H7 (cell line): ENCODE measurements at regions not wholly inside any gene's neighbourhood (a gene's known extent, or its start where the extent isn't known, plus 50 kb on each side); places are given as distances from the start of the nearest gene placed in this dataset.

Experiments
- DNase-seq: peaks from one replicate; pipeline ENCODE4 v3.0.0; 2012
- H3K27me3 ChIP-seq: 2 replicates; pipeline ENCODE4 v1.6.0; 2011; ENCODE audit warnings: mild to moderate bottlenecking, low read length; ENCODE audit not compliant: control insufficient read depth, insufficient read depth
- H3K36me3 ChIP-seq: replicated peaks from 2 replicates; pipeline ENCODE4 v1.5.1; 2011; ENCODE audit warnings: low read length; ENCODE audit not compliant: control insufficient read depth, insufficient read depth
- H3K4me3 ChIP-seq: 2 replicates; pipeline ENCODE4 v1.5.1; 2011; ENCODE audit warnings: low read depth, mild to moderate bottlenecking, control low read depth, low read length, moderate library complexity; ENCODE audit not compliant: insufficient read depth

DNA sequence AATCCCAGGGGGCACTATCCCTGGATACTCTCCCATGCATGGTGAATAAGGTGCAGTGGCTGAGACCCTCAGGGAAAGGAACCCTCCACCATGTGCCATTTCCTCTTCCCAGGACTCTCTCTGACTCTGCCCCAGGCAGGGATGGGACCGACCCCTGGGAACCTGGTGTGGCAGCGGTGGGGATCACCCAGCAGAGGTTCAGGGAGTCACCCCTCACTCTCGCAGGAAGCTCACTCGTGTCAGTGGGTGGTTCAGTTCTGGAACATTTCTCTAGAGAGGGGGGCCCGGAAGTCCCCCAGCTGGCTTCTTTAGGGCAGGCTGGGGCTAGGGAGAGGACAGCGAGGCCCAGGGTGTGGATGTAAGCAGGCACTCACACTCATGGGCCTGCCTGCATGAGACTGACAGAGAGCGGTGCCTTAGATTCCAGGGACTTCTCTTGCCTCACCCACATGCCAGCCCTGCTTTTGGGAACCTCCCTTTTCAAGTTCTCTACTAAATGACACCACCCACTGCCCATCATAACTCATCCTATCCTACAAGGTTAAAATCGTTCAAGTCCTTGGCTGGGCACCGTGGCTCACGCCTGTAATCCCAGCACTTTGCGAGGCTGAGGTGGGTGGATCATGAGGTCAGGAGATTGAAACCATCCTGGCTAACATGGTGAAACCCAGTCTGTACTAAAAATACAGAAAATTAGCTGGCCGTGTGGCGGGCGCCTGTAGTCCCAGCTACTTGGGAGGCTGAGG lies 109.7 kb upstream of the SDK2 start:
- DNase-seq: no peak
- Histone ChIP-seq H3K27me3 (no peaks in the 10 kb centered on the region), H3K36me3 (no peaks in the 10 kb centered on the region), H3K4me3 (no peak overlapping the region)

DNA sequence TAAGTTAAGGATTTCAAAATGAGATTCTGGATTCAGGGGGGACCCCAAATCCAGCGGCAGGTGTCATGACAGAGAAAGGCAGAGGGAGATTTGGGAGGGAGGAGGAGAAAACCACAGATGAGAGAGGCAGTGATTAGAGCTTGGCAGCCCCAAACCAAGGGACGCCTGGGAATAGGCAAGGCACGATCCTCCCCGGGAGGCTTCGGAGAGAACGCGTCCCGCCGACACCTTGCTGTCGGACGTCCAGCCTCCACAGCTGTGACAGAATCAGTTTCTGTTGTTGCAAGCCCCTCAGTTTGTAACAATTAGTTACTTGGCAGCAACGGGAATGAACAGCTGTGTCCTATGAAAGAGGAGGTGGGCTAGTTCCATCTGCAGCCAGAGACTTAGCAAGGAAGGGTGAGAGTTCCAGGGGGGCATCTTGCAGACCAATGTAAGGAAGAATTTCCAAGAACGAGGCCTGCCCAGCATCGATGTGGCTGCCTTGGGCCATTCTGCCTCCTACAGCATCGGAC lies 110.7 kb upstream of the SDK2 start:
- no peaks in the 10 kb centered on the region for H3K36me3 ChIP-seq
- no peak overlapping the region for H3K4me3 ChIP-seq
- H3K27me3 ChIP-seq: no peaks in the 10 kb centered on the region
- DNase-seq: no peak

DNA sequence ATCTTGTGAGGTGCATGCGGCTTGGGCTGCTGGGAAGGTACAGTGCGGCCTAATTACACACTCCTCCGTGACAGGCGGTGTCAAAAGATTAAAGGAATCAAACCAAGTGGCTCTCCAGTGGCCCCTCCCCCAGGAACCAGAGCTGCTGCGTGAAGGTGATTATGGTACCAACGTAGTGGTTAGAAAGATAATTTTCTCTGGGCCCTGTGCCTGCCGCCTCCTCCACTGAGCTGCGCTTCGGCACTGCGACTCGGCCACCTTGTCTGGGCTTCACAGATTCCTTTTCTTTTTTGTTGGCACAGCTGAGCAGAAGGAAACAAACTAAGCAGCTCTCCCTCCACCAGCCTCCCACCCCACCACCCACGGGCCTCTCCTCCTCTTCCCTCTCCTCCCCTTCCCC lies 113.2 kb upstream of the SDK2 start:
- DNase-seq: no peak
- no peak overlapping the region for H3K4me3 ChIP-seq
- H3K36me3 ChIP-seq: no peaks in the 10 kb centered on the region
- H3K27me3 ChIP-seq: no peaks in the 10 kb centered on the region; the same call in 1 of the 2 replicates

DNA sequence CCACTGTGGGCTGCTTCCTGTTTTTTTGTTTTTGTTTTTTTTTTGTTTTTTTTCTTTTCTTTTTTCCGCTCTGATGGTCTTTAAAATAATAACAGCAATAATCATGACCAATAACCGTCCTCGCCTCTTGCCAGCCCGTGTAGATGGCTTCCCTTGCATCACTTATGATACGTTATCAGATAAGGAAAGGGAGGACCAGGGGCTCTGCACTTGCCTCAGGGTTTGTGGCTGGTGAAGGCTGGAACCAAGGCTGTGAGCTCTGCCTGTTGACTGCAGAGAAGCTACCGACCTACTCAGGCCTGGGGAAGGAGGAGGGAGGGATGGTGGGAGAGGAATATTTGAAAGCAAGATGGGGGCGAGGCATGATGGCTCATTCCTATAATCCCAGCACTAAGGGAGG lies 114.0 kb upstream of the SDK2 start:
- no peak for DNase-seq
- no peaks in the 10 kb centered on the region for H3K36me3 ChIP-seq

DNA sequence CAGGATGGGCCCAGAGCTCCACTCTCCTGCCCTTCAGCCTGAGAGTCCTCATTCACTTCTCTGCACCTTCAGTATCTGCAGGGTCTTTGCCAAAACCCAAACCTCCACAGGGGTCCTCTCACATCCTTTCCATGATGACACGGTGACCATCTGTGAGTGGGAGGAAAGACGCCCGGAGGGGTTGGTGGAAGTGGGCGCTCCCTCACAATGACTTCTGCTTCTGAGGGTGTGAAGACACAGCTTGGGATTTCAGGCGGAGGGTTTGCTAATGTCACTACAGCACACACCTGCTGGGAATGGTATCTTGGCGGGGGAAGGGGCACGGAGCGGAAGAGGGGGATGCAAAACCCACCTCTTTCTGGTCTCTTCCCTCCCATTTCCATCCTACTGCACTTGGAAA lies 115.1 kb upstream of the SDK2 start:
- DNase-seq: no peak
- Histone ChIP-seq H3K36me3 (no peaks in the 10 kb centered on the region), H3K27me3 (no peaks in the 10 kb centered on the region; the same call in 1 of the 2 replicates), H3K4me3 (no peak overlapping the region)

More for the DNA sequence above, 114.0 kb upstream of the SDK2 start:
- no peaks in the 10 kb centered on the region; the same call in 1 of the 2 replicates for H3K27me3 ChIP-seq
- H3K4me3 ChIP-seq: no peak overlapping the region

DNA sequence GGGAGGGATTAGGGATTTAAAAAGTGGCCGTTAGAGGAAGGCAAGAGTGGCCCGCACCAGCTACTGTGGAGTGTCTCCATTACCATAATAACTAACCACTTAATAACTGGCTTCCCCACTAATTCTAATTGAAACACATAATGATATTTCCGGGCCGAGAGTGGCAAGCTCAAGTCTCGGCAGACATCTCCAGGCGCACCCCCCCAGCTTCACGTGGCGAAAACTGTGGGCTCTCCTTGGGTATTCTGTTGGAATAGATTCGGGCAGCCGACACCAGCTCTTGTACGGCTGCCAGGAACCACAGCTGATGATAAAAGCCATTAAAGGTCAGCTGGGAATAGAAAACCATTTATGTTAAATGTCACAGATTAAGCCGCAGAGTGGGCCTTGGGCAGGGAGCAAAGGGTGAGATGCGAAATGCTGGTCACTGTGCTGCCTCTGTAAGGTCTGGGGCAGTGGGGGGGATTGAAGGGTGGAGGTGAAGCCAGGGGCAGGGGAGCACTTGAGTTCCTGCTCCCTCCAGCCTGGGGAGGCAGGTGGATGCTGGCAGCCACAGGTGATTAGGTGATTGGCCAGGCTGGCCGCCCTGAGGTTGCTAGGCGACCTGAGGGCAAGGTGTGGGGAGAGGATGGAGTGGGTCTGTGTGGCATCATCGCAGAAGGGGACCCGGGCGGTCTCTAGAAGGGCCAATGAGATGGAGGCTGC lies 115.6 kb upstream of the SDK2 start:
- Histone ChIP-seq H3K4me3 (no peak overlapping the region), H3K36me3 (no peaks in the 10 kb centered on the region), H3K27me3 (no peaks in the 10 kb centered on the region; the same call in 1 of the 2 replicates)
- DNase-seq: peak; percentile 87

DNA sequence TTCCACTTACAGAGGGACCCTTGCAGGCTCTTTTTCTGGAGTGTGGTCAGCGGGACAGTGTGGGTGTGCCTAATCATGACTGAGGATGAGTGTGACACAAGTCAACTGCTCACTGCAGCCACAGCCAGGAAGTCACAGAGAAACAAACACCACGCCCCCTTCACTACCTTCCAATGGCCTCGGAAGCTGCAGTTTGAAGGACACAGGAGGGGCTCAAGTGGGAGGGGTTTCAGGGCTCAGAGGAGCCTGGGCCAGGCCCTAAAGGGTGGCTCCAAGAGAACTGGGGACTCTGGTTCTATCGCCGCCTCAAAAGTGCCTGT lies 116.2 kb upstream of the SDK2 start:
- Histone ChIP-seq H3K4me3 (no peak overlapping the region), H3K27me3 (no peaks in the 10 kb centered on the region; the same call in 1 of the 2 replicates), H3K36me3 (no peaks in the 10 kb centered on the region)
- DNase-seq: peak; percentile 90

DNA sequence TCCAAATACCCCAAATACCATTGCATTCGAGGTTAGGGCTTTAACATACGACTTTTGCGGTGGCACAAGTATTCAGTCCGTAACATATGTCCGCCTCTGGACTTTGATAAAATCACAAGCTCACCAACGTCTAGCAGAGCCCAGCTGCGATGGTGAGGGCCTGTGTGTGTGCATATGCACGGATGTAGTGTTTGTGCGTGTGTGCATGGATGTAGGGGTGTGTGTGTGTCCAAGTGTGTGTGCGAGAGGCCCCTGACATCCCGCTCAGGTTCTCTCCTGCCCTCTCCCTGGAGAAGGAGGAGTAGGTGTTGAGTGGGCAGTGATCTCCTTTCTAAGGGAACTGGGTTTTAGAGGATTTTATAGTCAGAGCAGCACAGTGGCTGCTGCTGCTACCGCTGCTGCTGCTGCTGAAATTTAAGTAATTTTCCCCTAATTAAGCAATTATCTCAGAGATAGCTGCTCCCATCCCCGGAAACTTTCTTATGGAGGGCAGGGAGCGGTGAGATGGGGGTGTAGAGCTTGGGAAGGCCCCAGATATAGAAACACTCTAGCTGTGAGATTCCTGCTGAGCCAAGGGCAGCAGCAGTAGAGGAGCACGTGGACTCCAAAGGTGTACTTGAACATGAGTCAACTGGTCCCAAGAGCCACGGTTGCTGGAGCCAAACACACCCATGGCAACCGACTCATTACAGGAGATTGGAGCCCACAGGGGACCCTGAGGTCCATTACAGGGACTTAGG lies 121.7 kb upstream of the SDK2 start:
- no peak for DNase-seq
- H3K4me3 ChIP-seq: no peak overlapping the region
- no peaks in the 10 kb centered on the region; the same call in 1 of the 2 replicates for H3K27me3 ChIP-seq
- H3K36me3 ChIP-seq: no peaks in the 10 kb centered on the region

DNA sequence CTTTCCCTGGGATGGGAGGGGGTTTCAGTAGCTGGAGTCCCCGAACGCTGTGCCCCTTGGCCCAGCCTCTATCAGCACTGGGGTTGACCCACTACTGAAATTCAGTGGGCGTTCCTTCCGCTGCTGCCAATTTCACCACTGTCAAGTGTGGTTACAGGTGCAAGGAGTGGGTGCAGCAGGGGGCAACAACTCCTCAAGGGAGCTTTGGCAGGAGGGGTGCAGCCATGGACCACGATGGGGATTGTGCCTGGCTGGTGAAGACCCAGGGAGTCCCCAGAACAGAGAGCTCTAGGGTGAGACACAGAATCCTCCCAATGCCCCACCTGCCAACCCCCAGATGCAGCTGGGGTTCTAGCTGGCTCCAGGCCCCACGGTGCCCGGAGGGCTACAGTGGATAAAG lies 123.5 kb upstream of the SDK2 start:
- Histone ChIP-seq H3K36me3 (no peaks in the 10 kb centered on the region), H3K27me3 (no peaks in the 10 kb centered on the region), H3K4me3 (no peak overlapping the region)
- DNase-seq: no peak

DNA sequence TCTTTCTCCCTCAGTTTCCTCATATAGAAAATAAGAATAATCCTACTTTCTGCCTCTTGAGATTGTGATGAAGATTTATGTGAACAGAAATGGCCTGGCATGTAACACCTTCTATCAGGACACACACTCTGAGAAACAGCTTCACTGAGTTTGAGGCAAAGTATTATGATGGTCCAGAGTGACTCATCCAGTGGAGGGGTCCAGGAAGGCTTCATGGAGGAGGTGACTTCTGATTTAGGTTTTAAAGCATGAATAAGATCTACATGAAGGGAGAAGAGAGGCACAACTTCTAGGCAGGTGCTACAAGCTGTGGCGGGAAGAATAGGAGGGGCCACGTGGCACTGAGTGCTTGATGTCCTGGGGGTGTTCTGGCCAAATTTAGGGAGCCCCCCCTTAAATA lies 124.4 kb upstream of the SDK2 start:
- Histone ChIP-seq H3K4me3 (no peak overlapping the region), H3K36me3 (no peaks in the 10 kb centered on the region), H3K27me3 (no peaks in the 10 kb centered on the region)
- no peak for DNase-seq

DNA sequence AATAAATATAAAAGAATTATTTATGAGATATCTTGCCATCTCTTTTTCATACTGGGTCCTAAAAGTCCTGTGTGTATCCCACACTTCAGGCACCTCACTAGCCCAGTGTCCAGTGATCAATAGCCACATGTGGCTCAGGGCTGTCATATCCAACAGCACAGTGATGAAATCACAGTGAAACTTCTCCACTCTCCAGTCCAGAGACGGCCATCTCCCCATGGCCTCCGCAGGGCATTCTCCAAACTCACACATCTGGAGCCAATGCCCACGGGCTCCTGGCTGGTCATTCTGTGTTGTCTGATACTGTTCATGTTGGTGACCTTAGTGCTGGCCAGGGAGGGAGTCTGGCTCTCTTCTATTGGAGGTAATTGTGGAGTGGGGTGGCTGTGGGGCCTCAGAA lies 125.2 kb upstream of the SDK2 start:
- H3K4me3 ChIP-seq: no peak overlapping the region
- DNase-seq: no peak
- no peaks in the 10 kb centered on the region for H3K36me3 ChIP-seq
- H3K27me3 ChIP-seq: no peaks in the 10 kb centered on the region

DNA sequence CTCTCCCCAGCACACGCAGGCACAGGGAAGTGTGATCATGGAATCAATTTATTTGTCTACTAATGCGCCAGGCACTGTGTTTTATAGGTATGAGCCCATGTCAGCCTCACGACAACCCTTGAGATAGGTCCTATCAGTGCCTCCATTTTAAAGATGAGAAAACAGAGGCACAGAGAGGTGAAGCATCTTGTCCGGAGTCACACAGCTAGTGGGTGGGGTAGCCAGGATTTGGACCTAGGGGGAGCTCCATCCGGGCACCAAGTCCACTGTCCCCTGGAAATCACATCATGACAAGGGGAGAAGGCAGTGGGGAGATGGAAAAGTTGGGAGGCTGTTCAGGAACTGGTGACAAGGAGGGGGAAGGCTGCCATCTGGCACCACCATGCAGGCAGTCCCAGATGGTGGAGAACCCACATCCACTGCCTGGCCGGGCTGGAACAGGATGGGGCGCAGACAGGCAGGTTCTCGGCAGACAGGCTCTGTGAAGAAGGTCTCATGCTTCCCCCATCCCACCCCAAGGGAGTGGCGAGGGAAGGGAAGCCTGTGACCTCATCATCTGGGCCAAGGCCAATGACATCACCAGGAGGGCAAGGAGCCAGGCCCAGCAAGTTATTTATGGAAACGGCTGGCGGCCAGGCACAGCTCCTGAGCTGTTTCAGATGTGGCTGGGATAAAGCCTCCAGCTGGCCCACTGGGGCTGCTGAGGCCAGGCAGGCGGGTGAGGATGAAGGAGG lies 126.0 kb upstream of the SDK2 start:
- Histone ChIP-seq H3K36me3 (no peaks in the 10 kb centered on the region), H3K27me3 (no peaks in the 10 kb centered on the region), H3K4me3 (no peak overlapping the region)
- no peak for DNase-seq

DNA sequence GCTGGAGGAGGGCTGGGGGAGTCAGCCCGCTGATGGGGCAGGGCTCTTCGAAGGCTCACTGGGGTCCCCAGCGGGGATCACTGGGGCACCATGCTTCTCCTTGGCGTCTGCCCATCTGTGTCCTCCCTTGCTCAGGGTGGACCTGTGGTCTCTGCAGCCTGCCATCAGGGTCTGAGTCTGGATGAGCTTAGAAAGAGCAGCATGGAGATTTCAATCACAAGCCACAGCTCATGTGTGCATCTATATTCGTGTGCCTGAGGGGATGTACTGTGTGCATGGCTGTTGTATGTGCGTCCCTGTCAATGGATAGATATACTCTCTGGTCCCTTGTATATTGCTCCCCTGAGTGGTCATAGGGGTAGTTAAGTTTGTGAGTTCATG lies 126.6 kb upstream of the SDK2 start:
- Histone ChIP-seq H3K4me3 (no peak overlapping the region), H3K36me3 (no peaks in the 10 kb centered on the region), H3K27me3 (no peaks in the 10 kb centered on the region)
- DNase-seq: no peak

DNA sequence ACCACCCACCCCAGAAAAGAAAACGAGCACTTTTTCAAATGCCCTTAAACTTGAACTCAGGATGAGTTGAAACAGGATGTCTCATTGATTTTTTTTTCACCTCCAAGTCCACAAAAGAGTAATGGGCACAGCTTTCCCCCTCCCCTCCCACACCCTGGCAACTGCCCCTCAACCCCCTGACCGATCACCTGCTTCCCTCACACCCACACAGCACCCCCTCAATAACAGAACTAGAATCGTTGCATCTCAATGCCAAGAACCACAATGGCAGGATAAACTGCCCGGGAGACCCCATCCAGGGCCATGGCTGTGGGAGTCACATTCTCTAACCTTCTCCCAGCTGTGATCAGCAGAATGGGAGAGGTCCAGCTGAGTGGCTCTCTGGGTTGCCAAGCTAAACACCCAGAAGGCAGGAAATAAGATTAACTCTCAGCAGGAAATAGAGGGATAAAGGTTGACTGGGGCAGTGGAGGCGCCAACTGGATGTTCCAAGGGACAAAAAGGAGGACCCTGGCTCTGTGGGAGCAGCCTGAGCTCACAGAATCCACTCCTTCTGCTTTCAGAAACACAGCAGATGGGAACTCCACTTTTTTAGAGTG lies 128.0 kb upstream of the SDK2 start:
- no peak for DNase-seq
- H3K4me3 ChIP-seq: no peak overlapping the region
- no peaks in the 10 kb centered on the region for H3K36me3 ChIP-seq
- H3K27me3 ChIP-seq: no peaks in the 10 kb centered on the region
